ENCODE measurements at regions not wholly inside any gene's neighbourhood (a gene's known extent, or its start where the extent isn't known, plus 50 kb on each side); places are given as distances from the start of the nearest gene placed in this dataset.

- Histone ChIP-seq H3K27ac (ENCODE audit: poor library complexity, severe bottlenecking) (no peak overlapping the region), H3K9me3 (ENCODE audit: severe bottlenecking) (no peaks in the 10 kb centered on the region), H3K36me3 (ENCODE audit: low read depth) (no peaks in the 10 kb centered on the region), H3K4me3 (ENCODE audit: severe bottlenecking) (no peak overlapping the region), H3K27me3 (ENCODE audit: insufficient read depth, poor library complexity, severe bottlenecking) (no peaks in the 10 kb centered on the region), H3K4me1 (ENCODE audit: insufficient read depth, poor library complexity, severe bottlenecking) (no peaks in the 10 kb centered on the region)
- TF ChIP-seq CTCF (IDR thresholded peaks at IDR 0.05; ENCODE audit: poor library complexity, severe bottlenecking): no peak
- ATAC-seq (ENCODE audit: low read depth): no peak
- no peak for DNase-seq (ENCODE audit: low spot score)
Observed at GRCh38 chr1:55535724-55536544, 320.8 kb upstream of the USP24 start.

GRCh38 chr1:55534565-55535121, 319.5 kb upstream of the USP24 start:
- no peaks in the 10 kb centered on the region for H3K27me3 ChIP-seq (ENCODE audit: insufficient read depth, poor library complexity, severe bottlenecking)
- no peak for DNase-seq (ENCODE audit: low spot score)
- no peaks in the 10 kb centered on the region for H3K9me3 ChIP-seq (ENCODE audit: severe bottlenecking)
- no peak for ATAC-seq (ENCODE audit: low read depth)
- H3K4me1 ChIP-seq (ENCODE audit: insufficient read depth, poor library complexity, severe bottlenecking): no peaks in the 10 kb centered on the region
- no peak overlapping the region for H3K27ac ChIP-seq (ENCODE audit: poor library complexity, severe bottlenecking)
- no peak overlapping the region for H3K4me3 ChIP-seq (ENCODE audit: severe bottlenecking)
- TF ChIP-seq CTCF (IDR thresholded peaks at IDR 0.05; ENCODE audit: poor library complexity, severe bottlenecking): no peak
- no peaks in the 10 kb centered on the region for H3K36me3 ChIP-seq (ENCODE audit: low read depth)

GRCh38 chr1:55531644-55532043, 316.5 kb upstream of the USP24 start:
- Histone ChIP-seq H3K27me3 (ENCODE audit: insufficient read depth, poor library complexity, severe bottlenecking) (no peaks in the 10 kb centered on the region), H3K4me3 (ENCODE audit: severe bottlenecking) (no peak overlapping the region), H3K9me3 (ENCODE audit: severe bottlenecking) (no peaks in the 10 kb centered on the region), H3K27ac (ENCODE audit: poor library complexity, severe bottlenecking) (no peak overlapping the region), H3K4me1 (ENCODE audit: insufficient read depth, poor library complexity, severe bottlenecking) (no peaks in the 10 kb centered on the region), H3K36me3 (ENCODE audit: low read depth) (no peaks in the 10 kb centered on the region)
- DNase-seq (ENCODE audit: low spot score) (no peak), ATAC-seq (ENCODE audit: low read depth) (no peak)
- TF ChIP-seq CTCF (IDR thresholded peaks at IDR 0.05; ENCODE audit: poor library complexity, severe bottlenecking): no peak

- no peak for ATAC-seq (ENCODE audit: low read depth)
- no peaks in the 10 kb centered on the region for H3K9me3 ChIP-seq (ENCODE audit: severe bottlenecking)
Observed at GRCh38 chr1:55530749-55531478, 315.8 kb upstream of the USP24 start.

More at GRCh38 chr1:55530749-55531478, 315.8 kb upstream of the USP24 start:
- no peaks in the 10 kb centered on the region for H3K4me1 ChIP-seq (ENCODE audit: insufficient read depth, poor library complexity, severe bottlenecking)
- H3K4me3 ChIP-seq (ENCODE audit: severe bottlenecking): no peak overlapping the region
- no peak for TF ChIP-seq CTCF (IDR thresholded peaks at IDR 0.05; ENCODE audit: poor library complexity, severe bottlenecking)
- H3K27me3 ChIP-seq (ENCODE audit: insufficient read depth, poor library complexity, severe bottlenecking): no peaks in the 10 kb centered on the region
- no peak overlapping the region for H3K27ac ChIP-seq (ENCODE audit: poor library complexity, severe bottlenecking)
- DNase-seq (ENCODE audit: low spot score): no peak
- no peaks in the 10 kb centered on the region for H3K36me3 ChIP-seq (ENCODE audit: low read depth)

Measured in RWPE2 (cell line).